Body of pancreas (tissue), 4 donors: ENCODE measurements at regions not wholly inside any gene's neighbourhood (a gene's known extent, or its start where the extent isn't known, plus 50 kb on each side); places are given as distances from the start of the nearest gene placed in this dataset.

Experiments
- ATAC-seq: fragments of 150-250 bp; one replicate; pipeline ENCODE4 v1.9.1; 2016
- DNase-seq, 4 donors: peaks; one replicate each; pipeline ENCODE4 v3.0.0-alpha.2; 2019
- H3K27ac ChIP-seq, 4 donors: fragments of 200-600 bp; sonication (generic); 1 replicate in 3 of 4; 2 replicates in 1 of 4; pipeline versions ENCODE4 v1.5.1 to v1.6.1; 2016 to 2019; ENCODE audit warnings: mild to moderate bottlenecking in 1 of 4, mixed read lengths in 1 of 4, moderate library complexity in 1 of 4
- H3K27me3 ChIP-seq, 2 donors: fragments of 200-600 bp; sonication (generic); one replicate each; pipeline ENCODE4 v1.6.0; 2016; ENCODE audit warnings: mild to moderate bottlenecking in 1 of 2
- H3K36me3 ChIP-seq, 2 donors: fragments of 200-600 bp; sonication (generic); replicated peaks in 1 of 2; 2 replicates each; pipeline ENCODE4 v1.5.1; 2016; ENCODE audit warnings: low read depth in 2 of 2; ENCODE audit not compliant: insufficient read depth in 1 of 2
- H3K4me1 ChIP-seq: fragments of 200-600 bp; sonication (generic); one replicate; pipeline ENCODE4 v1.6.0; 2016
- H3K4me3 ChIP-seq, 2 donors: fragments of 200-600 bp; sonication (generic); 1 replicate in 1 of 2; 2 replicates in 1 of 2; pipeline ENCODE4 v1.5.1; 2016 to 2019
- H3K9me3 ChIP-seq, 3 donors: fragments of 200-600 bp; sonication (generic); 1 replicate in 2 of 3; 2 replicates in 1 of 3; pipeline ENCODE4 v1.5.1; 2016
- CTCF ChIP-seq, 7 experiments: fragments of 450-650 bp in 4 of 7; fragments of 200-600 bp in 3 of 7; sonication (generic) in 3 of 7; IDR thresholded peaks; one replicate each; pipeline ENCODE4 v1.5.1; 2016 to 2019; ENCODE audit warnings: antibody characterized with exemption in 7 of 7
- POLR2A ChIP-seq, 3 donors: fragments of 450-650 bp; IDR thresholded peaks; one replicate each; pipeline ENCODE4 v1.6.1; 2016; ENCODE audit warnings: antibody characterized with exemption in 3 of 3, mild to moderate bottlenecking in 2 of 3
- WGBS, 2 donors: methylation state at CpG; one replicate each; pipeline ENCODE4 v1.1.5; 2017; 5-methylcytosine and 5-hydroxymethylcytosine counted together
- intact Hi-C: fragments of 100-400 bp; cut with DNase I; formaldehyde crosslinking; loops from one replicate; pipeline ENCODE4 v1.15.1; 2023

GRCh38 chr2:151159109-151159662 is 102.5 kb downstream of the RBM43 start:
- H3K4me3 ChIP-seq, result no peak overlapping the region
- WGBS, 2 donors, result 38 to 55% methylated on average over 2 of the region's 2 CpGs
- intact Hi-C loops, result no loop called here

GRCh38 chr2:151157000-151157735 is 104.5 kb downstream of the RBM43 start:
- 55 to 56% methylated on average over 5 of the region's 5 CpGs for WGBS, 2 donors
- no peak for DNase-seq

More at GRCh38 chr2:151159109-151159662, 102.5 kb downstream of the RBM43 start:
- no peaks in the 10 kb centered on the region for H3K36me3 ChIP-seq
- no peak overlapping the region for H3K27ac ChIP-seq
- H3K9me3 ChIP-seq, result no peaks in the 10 kb centered on the region
- DNase-seq (no peak), ATAC-seq (no peak)
- H3K27me3 ChIP-seq, result no peaks in the 10 kb centered on the region
- TF ChIP-seq CTCF (IDR thresholded peaks at IDR 0.05) (no peak), POLR2A (IDR thresholded peaks at IDR 0.05) (no peak)
- no peaks in the 10 kb centered on the region for H3K4me1 ChIP-seq

GRCh38 chr2:151156431-151156830 is 105.2 kb downstream of the RBM43 start:
- intact Hi-C loops, result no loop called here
- 71 to 75% methylated on average over 2 of the region's 2 CpGs for WGBS, 2 donors
- Histone ChIP-seq H3K27ac (no peak overlapping the region), H3K36me3 (no peaks in the 10 kb centered on the region), H3K4me3 (no peak overlapping the region), H3K27me3 (no peaks in the 10 kb centered on the region), H3K4me1 (no peaks in the 10 kb centered on the region), H3K9me3 (no peaks in the 10 kb centered on the region)
- ATAC-seq (no peak), DNase-seq (no peak)
- TF ChIP-seq POLR2A (IDR thresholded peaks at IDR 0.05), result no peak
- no peak for TF ChIP-seq CTCF (IDR thresholded peaks at IDR 0.05)

More at GRCh38 chr2:151157000-151157735, 104.5 kb downstream of the RBM43 start:
- no peak overlapping the region for H3K27ac ChIP-seq
- TF ChIP-seq POLR2A (IDR thresholded peaks at IDR 0.05) (no peak), CTCF (IDR thresholded peaks at IDR 0.05) (no peak)
- no peak overlapping the region for H3K4me3 ChIP-seq
- intact Hi-C loops, result no loop called here
- ATAC-seq, result no peak
- H3K27me3 ChIP-seq, result no peaks in the 10 kb centered on the region
- no peaks in the 10 kb centered on the region for H3K9me3 ChIP-seq
- H3K4me1 ChIP-seq, result no peaks in the 10 kb centered on the region
- H3K36me3 ChIP-seq, result no peaks in the 10 kb centered on the region

- TF ChIP-seq POLR2A (IDR thresholded peaks at IDR 0.05) (no peak), CTCF (IDR thresholded peaks at IDR 0.05) (no peak)
- ATAC-seq, result no peak
Measured at GRCh38 chr2:151153601-151154000, 108.1 kb downstream of the RBM43 start.

More at GRCh38 chr2:151153601-151154000, 108.1 kb downstream of the RBM43 start:
- H3K36me3 ChIP-seq, result no peaks in the 10 kb centered on the region
- intact Hi-C loops, result no loop called here
- H3K27me3 ChIP-seq, result no peaks in the 10 kb centered on the region
- no peaks in the 10 kb centered on the region for H3K9me3 ChIP-seq
- no peaks in the 10 kb centered on the region for H3K4me1 ChIP-seq
- no peak for DNase-seq
- no peak overlapping the region for H3K27ac ChIP-seq
- no peak overlapping the region for H3K4me3 ChIP-seq
